HG03469 (cell line): ENCODE measurements at regions not wholly inside any gene's neighbourhood (a gene's known extent, or its start where the extent isn't known, plus 50 kb on each side); places are given as distances from the start of the nearest gene placed in this dataset.
A peak's percentile ranks its signal among the peaks of the same experiment; 100 is the strongest.

Source experiments
- ATAC-seq: cut with Tn5 transposase; IDR thresholded peaks from one replicate; pipeline ENCODE4 v1.9.1; 2021; ENCODE audit warnings: mild to moderate bottlenecking, moderate library complexity, moderate number of reproducible peaks; ENCODE audit not compliant: unreplicated experiment

- ATAC-seq: no peak
These were observed 151.6 kb upstream of the PTPRK start for GRCh38 chr6:128672023-128672422.

- ATAC-seq: no peak
These were observed 147.0 kb upstream of the PTPRK start for GRCh38 chr6:128667339-128667858.

- no peak for ATAC-seq
These were observed 146.0 kb upstream of the PTPRK start for GRCh38 chr6:128666405-128666804.

- no peak for ATAC-seq
These were observed 142.8 kb upstream of the PTPRK start for GRCh38 chr6:128663238-128663637.

- ATAC-seq: no peak
These were observed 139.7 kb upstream of the PTPRK start for GRCh38 chr6:128659878-128660622.

GRCh38 chr6:128659276-128659675, 138.9 kb upstream of the PTPRK start:
- ATAC-seq: no peak

GRCh38 chr6:128657181-128657580, 136.8 kb upstream of the PTPRK start:
- ATAC-seq: no peak

GRCh38 chr6:128655978-128656498, 135.6 kb upstream of the PTPRK start:
- peak; percentile 79 for ATAC-seq

GRCh38 chr6:128648022-128648598, 127.7 kb upstream of the PTPRK start:
- no peak for ATAC-seq

- ATAC-seq: no peak
These were observed 121.7 kb upstream of the PTPRK start for GRCh38 chr6:128642132-128642531.

GRCh38 chr6:128641703-128642102, 121.3 kb upstream of the PTPRK start:
- ATAC-seq: no peak

- ATAC-seq: no peak
These were observed 118.4 kb upstream of the PTPRK start for GRCh38 chr6:128638817-128639216.

- ATAC-seq: no peak
These were observed 114.8 kb upstream of the PTPRK start for GRCh38 chr6:128635219-128635618.

GRCh38 chr6:128632131-128632530, 111.7 kb upstream of the PTPRK start:
- ATAC-seq: no peak

- ATAC-seq: no peak
These were observed 110.6 kb upstream of the PTPRK start for GRCh38 chr6:128631031-128631430.

- no peak for ATAC-seq
These were observed 109.8 kb upstream of the PTPRK start for GRCh38 chr6:128630213-128630612.

GRCh38 chr6:128617285-128617684, 96.9 kb upstream of the PTPRK start:
- ATAC-seq: no peak

GRCh38 chr6:128616342-128616741, 95.9 kb upstream of the PTPRK start:
- ATAC-seq: no peak

GRCh38 chr6:128606611-128607010, 86.2 kb upstream of the PTPRK start:
- ATAC-seq: peak; percentile 43

GRCh38 chr6:128605961-128606360, 85.6 kb upstream of the PTPRK start:
- ATAC-seq: no peak

- no peak for ATAC-seq
These were observed 80.7 kb upstream of the PTPRK start for GRCh38 chr6:128601060-128601459.

GRCh38 chr6:128600397-128600951, 80.1 kb upstream of the PTPRK start:
- peak; percentile 46 for ATAC-seq
